Panc1 (cell line): ENCODE measurements at regions not wholly inside any gene's neighbourhood (a gene's known extent, or its start where the extent isn't known, plus 50 kb on each side); places are given as distances from the start of the nearest gene placed in this dataset.
"Not testable (repeated sequence)": the region's sequence is repeated elsewhere in the genome, so short reads cannot be mapped to it uniquely, and the experiment has no call there.

ENCODE experiments used
- ATAC-seq: fragments of 200-7000 bp; cut with Tn5 transposase; 2 replicates; pipeline ENCODE4 v1.9.1; 2020; ENCODE audit warnings: mild to moderate bottlenecking, moderate library complexity
- BruUV-seq: library from RNA; stranded (reverse); fragments of 400-500 nt; replicated peaks from 2 replicates; lab custom pipeline; 2021; lab: Mats Ljungman, UMichigan
- CTCF ChIA-PET: fragments of 300-600 bp; sonication (Branson Sonifier 250); formaldehyde crosslinking; loops from one replicate; lab custom pipeline; 2022; ENCODE audit warnings: antibody characterized with exemption; lab: Charles Lee
- POLR2A ChIA-PET: fragments of 300-600 bp; sonication (Branson Sonifier 250); formaldehyde crosslinking; loops from one replicate; lab custom pipeline; 2022; ENCODE audit warnings: antibody characterized with exemption; lab: Charles Lee
- DNase-seq: peaks from one replicate; pipeline ENCODE4 v3.0.0-alpha.2; 2010; ENCODE audit warnings: low read depth, low spot score
- H3K27ac ChIP-seq: 2 replicates; pipeline ENCODE4 v1.5.1; 2011; ENCODE audit warnings: mild to moderate bottlenecking, low read length, inconsistent platforms
- H3K27me3 ChIP-seq: fragments of 200-500 bp; sonication (Bioruptor generic); 2 replicates; pipeline ENCODE4 v1.6.0; 2014; ENCODE audit warnings: low read length, inconsistent platforms; ENCODE audit not compliant: control insufficient read depth, insufficient read depth
- H3K36me3 ChIP-seq: fragments of 200-500 bp; sonication (Bioruptor generic); 2 replicates; pipeline ENCODE4 v1.5.1; 2014; ENCODE audit warnings: inconsistent platforms, mild to moderate bottlenecking, low read length, moderate library complexity; ENCODE audit not compliant: control insufficient read depth, insufficient read depth
- H3K4me1 ChIP-seq: 2 replicates; pipeline ENCODE4 v1.5.1; 2011; ENCODE audit warnings: inconsistent platforms, mild to moderate bottlenecking, low read length, moderate library complexity; ENCODE audit not compliant: control insufficient read depth, insufficient read depth
- H3K4me3 ChIP-seq, 2 experiments: 2 replicates each; pipeline ENCODE4 v1.5.1; 2011 to 2012; ENCODE audit warnings: low read depth in 2 of 2, low read length in 2 of 2, mild to moderate bottlenecking in 2 of 2, inconsistent platforms in 1 of 2, moderate library complexity in 1 of 2
- H3K9me3 ChIP-seq: fragments of 200-500 bp; sonication (Bioruptor generic); 2 replicates; pipeline ENCODE4 v1.5.1; 2014; ENCODE audit warnings: low read depth, mild to moderate bottlenecking, inconsistent platforms, low read length, moderate library complexity; ENCODE audit not compliant: control insufficient read depth, insufficient read depth
- CTCF ChIP-seq: fragments of 450-650 bp; IDR thresholded peaks from 2 replicates; pipeline ENCODE4 v1.5.1; 2017; ENCODE audit warnings: mild to moderate bottlenecking
- POLR2AphosphoS5 ChIP-seq: IDR thresholded peaks from 2 replicates; pipeline ENCODE4 v1.6.1; 2012; ENCODE audit warnings: mild to moderate bottlenecking, low read depth, low read length, moderate library complexity
- REST ChIP-seq, 2 experiments: IDR thresholded peaks; 2 replicates each; pipeline ENCODE4 v1.6.1; 2011 to 2012; ENCODE audit warnings: low read depth in 2 of 2, control low read depth in 1 of 2, low read length in 1 of 2, mild to moderate bottlenecking in 1 of 2, moderate library complexity in 1 of 2; ENCODE audit not compliant: insufficient read depth in 1 of 2
- SIN3A ChIP-seq: IDR thresholded peaks from 2 replicates; pipeline ENCODE4 v1.6.1; 2012; ENCODE audit warnings: low read depth, mild to moderate bottlenecking, low read length, moderate library complexity, borderline replicate concordance; ENCODE audit not compliant: insufficient read depth
- TCF7L2 ChIP-seq: IDR thresholded peaks from 2 replicates; pipeline ENCODE4 v1.6.1; 2011; ENCODE audit warnings: mild to moderate bottlenecking, low read depth, low read length, inconsistent platforms
- in situ Hi-C: cut with HindIII; loops from 2 replicates; pipeline ENCODE4 v1.10.0; 2016; ENCODE audit warnings: low sequenced_read_pairs, low pct_unique_long_range_greater_than_20kb
- intact Hi-C: fragments of 100-400 bp; cut with micrococcal nuclease; formaldehyde crosslinking; loops from one replicate; pipeline ENCODE4 v1.10.0; 2022; ENCODE audit not compliant: unreplicated experiment

GRCh38 chr19:14328406-14328805 lies 52.8 kb upstream of the ADGRE5 start:
- ATAC-seq, result no peak
- H3K4me1 ChIP-seq, result no peaks in the 10 kb centered on the region
- H3K27me3 ChIP-seq, result no peaks in the 10 kb centered on the region
- in situ Hi-C loops, result no loop called here
- BruUV-seq, result no TSS peak
- POLR2A ChIA-PET, result no interaction called here
- TF ChIP-seq SIN3A (no peak), POLR2AphosphoS5 (no peak), TCF7L2 (no peak), REST (IDR thresholded peaks at IDR 0.05; ENCODE audit: insufficient read depth in 1 of 2, low read depth in 2 of 2, low read length in 1 of 2) (no peak)
- no peak overlapping the region for H3K4me3 ChIP-seq
- CTCF ChIA-PET, result no interaction called here
- no peak overlapping the region for H3K27ac ChIP-seq
- no peaks in the 10 kb centered on the region for H3K36me3 ChIP-seq
- no peak for DNase-seq
- intact Hi-C loops, result no loop called here
- no peaks in the 10 kb centered on the region for H3K9me3 ChIP-seq

GRCh38 chr19:14327061-14327460 lies 54.2 kb upstream of the ADGRE5 start:
- ATAC-seq, CTCF ChIA-PET, H3K9me3 ChIP-seq, H3K27ac ChIP-seq, POLR2A ChIA-PET, H3K36me3 ChIP-seq, H3K27me3 ChIP-seq, BruUV-seq, H3K4me1 ChIP-seq, in situ Hi-C loops, intact Hi-C loops, DNase-seq, H3K4me3 ChIP-seq: not testable (repeated sequence)

GRCh38 chr19:14325863-14326262 lies 55.4 kb upstream of the ADGRE5 start:
- CTCF ChIA-PET, result no interaction called here
- POLR2A ChIA-PET, result no interaction called here
- ATAC-seq (no peak), DNase-seq (no peak)
- Histone ChIP-seq H3K4me1 (no peaks in the 10 kb centered on the region), H3K27me3 (no peaks in the 10 kb centered on the region), H3K36me3 (no peaks in the 10 kb centered on the region), H3K9me3 (no peaks in the 10 kb centered on the region), H3K4me3 (no peak overlapping the region), H3K27ac (no peak overlapping the region)
- intact Hi-C loops, result no loop called here
- BruUV-seq, result no TSS peak
- in situ Hi-C loops, result no loop called here
- TF ChIP-seq TCF7L2 (no peak), POLR2AphosphoS5 (no peak), REST (IDR thresholded peaks at IDR 0.05; ENCODE audit: insufficient read depth in 1 of 2, low read depth in 2 of 2, low read length in 1 of 2) (no peak), SIN3A (no peak), CTCF (no peak)
